Adrenal gland (tissue), 5 donors: ENCODE measurements at regions not wholly inside any gene's neighbourhood (a gene's known extent, or its start where the extent isn't known, plus 50 kb on each side); places are given as distances from the start of the nearest gene placed in this dataset.

Experiments used
- POLR2A ChIP-seq, 2 donors: fragments of 450-650 bp; IDR thresholded peaks; one replicate each; pipeline ENCODE4 v1.6.1; 2017; ENCODE audit warnings: antibody characterized with exemption in 2 of 2, mild to moderate bottlenecking in 2 of 2, moderate library complexity in 1 of 2
- TF ChIP-seq, protein P1 (sequence below), 6 experiments: fragments of 450-650 bp in 4 of 6; fragments of 200-600 bp in 2 of 6; sonication (generic) in 1 of 6; IDR thresholded peaks; 1 replicate in 5 of 6; 2 replicates in 1 of 6; pipeline versions ENCODE4 v1.5.1 to v1.8.0; 2016 to 2021; ENCODE audit warnings: antibody characterized with exemption in 6 of 6, mild to moderate bottlenecking in 2 of 6, moderate library complexity in 1 of 6
- donor health status: DM: no; HTN: no; CAD: no.

GRCh38 chr7:138378741-138379559, 81.1 kb upstream of the TRIM24 start:
- TF ChIP-seq, protein P1, sequence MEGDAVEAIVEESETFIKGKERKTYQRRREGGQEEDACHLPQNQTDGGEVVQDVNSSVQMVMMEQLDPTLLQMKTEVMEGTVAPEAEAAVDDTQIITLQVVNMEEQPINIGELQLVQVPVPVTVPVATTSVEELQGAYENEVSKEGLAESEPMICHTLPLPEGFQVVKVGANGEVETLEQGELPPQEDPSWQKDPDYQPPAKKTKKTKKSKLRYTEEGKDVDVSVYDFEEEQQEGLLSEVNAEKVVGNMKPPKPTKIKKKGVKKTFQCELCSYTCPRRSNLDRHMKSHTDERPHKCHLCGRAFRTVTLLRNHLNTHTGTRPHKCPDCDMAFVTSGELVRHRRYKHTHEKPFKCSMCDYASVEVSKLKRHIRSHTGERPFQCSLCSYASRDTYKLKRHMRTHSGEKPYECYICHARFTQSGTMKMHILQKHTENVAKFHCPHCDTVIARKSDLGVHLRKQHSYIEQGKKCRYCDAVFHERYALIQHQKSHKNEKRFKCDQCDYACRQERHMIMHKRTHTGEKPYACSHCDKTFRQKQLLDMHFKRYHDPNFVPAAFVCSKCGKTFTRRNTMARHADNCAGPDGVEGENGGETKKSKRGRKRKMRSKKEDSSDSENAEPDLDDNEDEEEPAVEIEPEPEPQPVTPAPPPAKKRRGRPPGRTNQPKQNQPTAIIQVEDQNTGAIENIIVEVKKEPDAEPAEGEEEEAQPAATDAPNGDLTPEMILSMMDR (IDR thresholded peaks at IDR 0.05), result no peak
- TF ChIP-seq POLR2A (IDR thresholded peaks at IDR 0.05), result no peak
